ENCODE measurements at regions not wholly inside any gene's neighbourhood (a gene's known extent, or its start where the extent isn't known, plus 50 kb on each side); places are given as distances from the start of the nearest gene placed in this dataset.

DNA sequence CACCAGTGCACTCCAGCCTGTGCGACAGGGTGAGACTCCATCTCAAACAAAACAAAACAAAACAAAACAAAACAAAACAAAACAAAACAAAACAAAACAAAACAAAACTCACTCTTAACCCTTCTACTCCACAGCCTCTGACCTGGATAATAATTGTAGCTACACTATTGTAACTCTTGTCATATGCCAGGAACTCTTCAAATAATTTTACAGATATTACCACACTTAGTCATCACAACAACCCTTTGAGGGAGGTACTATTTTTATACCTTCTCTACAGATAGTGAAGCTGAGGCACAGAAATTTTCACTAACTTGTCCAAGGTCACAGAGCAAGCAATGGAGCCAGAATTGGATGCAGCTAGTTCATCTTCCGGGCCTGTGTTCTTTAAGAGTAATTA lies 547.8 kb downstream of the ADGRL2 start:
- no peak overlapping the region for H3K4me3 ChIP-seq
- no peak overlapping the region for H3K9ac ChIP-seq
- H3K4me2 ChIP-seq, result no peak overlapping the region
- H3K27ac Mint-ChIP-seq, result no peak overlapping the region
- H3K27me3 ChIP-seq, result no peaks in the 10 kb centered on the region
- H2AFZ ChIP-seq (replicated peaks), result no peak overlapping the region
- H3K79me2 ChIP-seq (ENCODE audit: low read depth), result no peaks in the 10 kb centered on the region
- peaks cover 11% of the 10 kb centered on the region for H3K4me1 ChIP-seq
- H3K4me3 Mint-ChIP-seq, result no peak overlapping the region
- no peaks in the 10 kb centered on the region for H3K9me3 ChIP-seq (ENCODE audit: low read depth)
- peaks cover 16% of the 10 kb centered on the region for H3K4me1 Mint-ChIP-seq
- no peaks in the 10 kb centered on the region for H3K36me3 ChIP-seq
- no peak overlapping the region for H3K27ac ChIP-seq
- no peak for TF ChIP-seq EZH2 (IDR thresholded peaks at IDR 0.05)
- no peaks in the 10 kb centered on the region for H4K20me1 ChIP-seq (ENCODE audit: low read depth)
- no peaks in the 10 kb centered on the region for H3F3A ChIP-seq (ENCODE audit: low read depth)
- DNase-seq (ENCODE audit: low spot score), result no peak
- H3K27me3 Mint-ChIP-seq (ENCODE audit: insufficient read depth, low read depth), result peaks cover 11% of the 10 kb centered on the region
- H3K36me3 Mint-ChIP-seq, result peaks cover 4% of the 10 kb centered on the region
- peaks cover 19% of the 10 kb centered on the region for H3K9me3 Mint-ChIP-seq

DNA sequence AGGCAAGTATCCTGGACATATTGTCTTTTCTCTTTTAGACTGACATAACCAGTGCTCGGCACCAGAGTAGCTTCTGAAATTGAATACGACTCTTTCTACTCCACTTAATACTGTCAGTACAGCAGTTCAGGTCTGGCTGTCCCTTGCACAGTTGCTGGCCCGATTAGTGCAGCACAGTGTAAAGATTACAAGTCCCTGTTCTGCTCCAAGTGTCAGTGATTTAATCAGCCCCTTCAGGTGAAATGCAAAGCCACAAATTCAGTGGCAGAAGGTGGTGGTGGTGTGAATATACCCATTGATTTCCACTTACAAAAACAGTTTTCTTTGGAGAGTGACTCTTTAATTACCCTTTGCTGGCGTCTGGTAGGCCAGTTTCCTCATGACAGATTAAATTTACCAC lies 545.4 kb downstream of the ADGRL2 start:
- H2AFZ ChIP-seq (replicated peaks), result no peak overlapping the region
- Mint-ChIP-seq H3K4me1 (peaks cover 13% of the 10 kb centered on the region), H3K36me3 (peaks cover 4% of the 10 kb centered on the region), H3K4me3 (no peak overlapping the region), H3K27me3 (ENCODE audit: insufficient read depth, low read depth) (peaks cover 11% of the 10 kb centered on the region), H3K27ac (no peak overlapping the region), H3K9me3 (peaks cover 19% of the 10 kb centered on the region)
- no peaks in the 10 kb centered on the region for H3K9me3 ChIP-seq (ENCODE audit: low read depth)
- no peaks in the 10 kb centered on the region for H4K20me1 ChIP-seq (ENCODE audit: low read depth)
- no peaks in the 10 kb centered on the region for H3K27me3 ChIP-seq
- H3F3A ChIP-seq (ENCODE audit: low read depth), result no peaks in the 10 kb centered on the region
- H3K9ac ChIP-seq, result no peak overlapping the region
- H3K4me2 ChIP-seq, result peak overlapping the region; percentile 11
- H3K4me1 ChIP-seq, result peaks cover 11% of the 10 kb centered on the region
- peak; percentile 3 for DNase-seq (ENCODE audit: low spot score)
- H3K79me2 ChIP-seq (ENCODE audit: low read depth), result no peaks in the 10 kb centered on the region
- no peak overlapping the region for H3K27ac ChIP-seq
- no peaks in the 10 kb centered on the region for H3K36me3 ChIP-seq
- no peak for TF ChIP-seq EZH2phosphoT487 (IDR thresholded peaks at IDR 0.05)
- TF ChIP-seq, protein P1, sequence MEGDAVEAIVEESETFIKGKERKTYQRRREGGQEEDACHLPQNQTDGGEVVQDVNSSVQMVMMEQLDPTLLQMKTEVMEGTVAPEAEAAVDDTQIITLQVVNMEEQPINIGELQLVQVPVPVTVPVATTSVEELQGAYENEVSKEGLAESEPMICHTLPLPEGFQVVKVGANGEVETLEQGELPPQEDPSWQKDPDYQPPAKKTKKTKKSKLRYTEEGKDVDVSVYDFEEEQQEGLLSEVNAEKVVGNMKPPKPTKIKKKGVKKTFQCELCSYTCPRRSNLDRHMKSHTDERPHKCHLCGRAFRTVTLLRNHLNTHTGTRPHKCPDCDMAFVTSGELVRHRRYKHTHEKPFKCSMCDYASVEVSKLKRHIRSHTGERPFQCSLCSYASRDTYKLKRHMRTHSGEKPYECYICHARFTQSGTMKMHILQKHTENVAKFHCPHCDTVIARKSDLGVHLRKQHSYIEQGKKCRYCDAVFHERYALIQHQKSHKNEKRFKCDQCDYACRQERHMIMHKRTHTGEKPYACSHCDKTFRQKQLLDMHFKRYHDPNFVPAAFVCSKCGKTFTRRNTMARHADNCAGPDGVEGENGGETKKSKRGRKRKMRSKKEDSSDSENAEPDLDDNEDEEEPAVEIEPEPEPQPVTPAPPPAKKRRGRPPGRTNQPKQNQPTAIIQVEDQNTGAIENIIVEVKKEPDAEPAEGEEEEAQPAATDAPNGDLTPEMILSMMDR (IDR thresholded peaks at IDR 0.05), result no peak
- no peak for TF ChIP-seq EZH2 (IDR thresholded peaks at IDR 0.05)
- no peak overlapping the region for H3K4me3 ChIP-seq

DNA sequence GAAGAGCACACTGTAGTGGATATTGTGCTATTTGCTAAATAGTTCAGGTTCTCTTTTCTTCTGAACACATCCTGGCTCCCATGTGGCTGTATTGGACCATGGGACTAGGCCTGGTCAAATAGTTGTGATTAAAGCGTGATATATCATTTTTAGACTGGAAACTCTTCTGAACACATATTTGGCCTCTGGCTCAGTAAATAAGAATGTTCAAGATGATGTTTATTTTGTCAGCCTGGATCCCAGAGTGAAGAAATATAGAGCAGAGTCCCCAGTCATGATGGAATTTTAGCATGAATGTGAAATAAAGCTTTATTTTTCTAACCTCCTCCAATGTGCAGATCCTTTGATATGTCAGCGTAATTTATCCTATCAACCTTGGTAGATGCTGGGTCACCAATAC lies 542.6 kb downstream of the ADGRL2 start:
- Histone ChIP-seq H4K20me1 (ENCODE audit: low read depth) (no peaks in the 10 kb centered on the region), H3K9me3 (ENCODE audit: low read depth) (no peaks in the 10 kb centered on the region), H3K4me1 (peaks cover 11% of the 10 kb centered on the region), H3K9ac (no peak overlapping the region), H3K36me3 (no peaks in the 10 kb centered on the region), H3K27ac (no peak overlapping the region), H3K4me2 (no peak overlapping the region), H3K4me3 (no peak overlapping the region), H3K27me3 (no peaks in the 10 kb centered on the region), H3F3A (ENCODE audit: low read depth) (no peaks in the 10 kb centered on the region), H2AFZ (replicated peaks) (no peak overlapping the region), H3K79me2 (ENCODE audit: low read depth) (no peaks in the 10 kb centered on the region)
- Mint-ChIP-seq H3K4me3 (no peak overlapping the region), H3K4me1 (peaks cover 13% of the 10 kb centered on the region), H3K36me3 (no peaks in the 10 kb centered on the region), H3K27ac (no peak overlapping the region), H3K9me3 (peaks cover 4% of the 10 kb centered on the region), H3K27me3 (ENCODE audit: insufficient read depth, low read depth) (peaks cover 6% of the 10 kb centered on the region)
- DNase-seq (ENCODE audit: low spot score), result no peak
- TF ChIP-seq EZH2 (IDR thresholded peaks at IDR 0.05), result no peak
- TF ChIP-seq EZH2phosphoT487 (IDR thresholded peaks at IDR 0.05), result no peak
- TF ChIP-seq, protein P1 (IDR thresholded peaks at IDR 0.05), result no peak

DNA sequence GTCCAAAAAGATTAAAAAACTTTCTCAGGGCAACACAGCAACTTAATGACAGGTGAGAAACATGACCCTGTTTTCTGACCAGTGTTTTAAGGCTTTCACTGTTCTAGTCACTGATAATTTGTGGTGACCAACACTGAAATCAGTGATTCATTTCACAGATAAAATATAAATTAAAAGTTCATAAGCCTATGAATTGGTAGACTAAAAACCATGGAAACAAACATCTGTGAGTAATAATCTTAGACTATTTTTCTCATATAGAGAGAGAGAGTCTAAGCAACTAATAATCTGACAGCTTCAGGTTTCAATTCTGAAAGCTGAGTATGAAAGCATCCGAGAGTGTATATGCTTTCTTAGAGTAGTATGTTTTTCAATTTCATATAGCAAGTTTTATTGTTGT lies 536.9 kb downstream of the ADGRL2 start:
- H3K36me3 ChIP-seq, result no peaks in the 10 kb centered on the region
- peaks cover 6% of the 10 kb centered on the region for H3K27me3 Mint-ChIP-seq (ENCODE audit: insufficient read depth, low read depth)
- no peak overlapping the region for H3K27ac Mint-ChIP-seq
- no peak overlapping the region for H3K27ac ChIP-seq
- DNase-seq (ENCODE audit: low spot score), result no peak
- H3K4me3 ChIP-seq, result no peak overlapping the region
- H3K36me3 Mint-ChIP-seq, result peaks cover 2% of the 10 kb centered on the region
- peaks cover 4% of the 10 kb centered on the region for H3K9me3 Mint-ChIP-seq
- TF ChIP-seq, protein P1 (IDR thresholded peaks at IDR 0.05), result no peak
- no peak for TF ChIP-seq EZH2phosphoT487 (IDR thresholded peaks at IDR 0.05)
- TF ChIP-seq EZH2 (IDR thresholded peaks at IDR 0.05), result no peak
- no peaks in the 10 kb centered on the region for H3K4me1 Mint-ChIP-seq
- H3K27me3 ChIP-seq, result no peaks in the 10 kb centered on the region
- H3K4me1 ChIP-seq, result no peaks in the 10 kb centered on the region
- no peak overlapping the region for H3K4me3 Mint-ChIP-seq
- H3F3A ChIP-seq (ENCODE audit: low read depth), result no peaks in the 10 kb centered on the region
- H3K4me2 ChIP-seq, result no peak overlapping the region
- H3K9ac ChIP-seq, result no peak overlapping the region
- no peaks in the 10 kb centered on the region for H3K79me2 ChIP-seq (ENCODE audit: low read depth)
- H2AFZ ChIP-seq (replicated peaks), result no peak overlapping the region
- no peaks in the 10 kb centered on the region for H3K9me3 ChIP-seq (ENCODE audit: low read depth)
- no peaks in the 10 kb centered on the region for H4K20me1 ChIP-seq (ENCODE audit: low read depth)
